Amniotic stem cell (primary cell): ENCODE measurements at regions not wholly inside any gene's neighbourhood (a gene's known extent, or its start where the extent isn't known, plus 50 kb on each side); places are given as distances from the start of the nearest gene placed in this dataset.

Source experiments
- DNase-seq: peaks from one replicate; lab custom pipeline; 2025; lab: John Stamatoyannopoulos, UW

- DNase-seq: no peak
These were observed 321.8 kb upstream of the PRDM1 start for GRCh38 chr6:105764315-105764714.

GRCh38 chr6:105763866-105764265 is 322.3 kb upstream of the PRDM1 start:
- no peak for DNase-seq

- DNase-seq: no peak
These were observed 325.4 kb upstream of the PRDM1 start for GRCh38 chr6:105760746-105761145.

GRCh38 chr6:105759946-105760345 is 326.2 kb upstream of the PRDM1 start:
- no peak for DNase-seq

- DNase-seq: no peak
These were observed 327.1 kb upstream of the PRDM1 start for GRCh38 chr6:105759015-105759414.

GRCh38 chr6:105757512-105758200 is 328.5 kb upstream of the PRDM1 start:
- no peak for DNase-seq

- DNase-seq: no peak
These were observed 330.3 kb upstream of the PRDM1 start for GRCh38 chr6:105755885-105756284.

GRCh38 chr6:105753620-105754211 is 332.4 kb upstream of the PRDM1 start:
- DNase-seq: no peak

- DNase-seq: no peak
These were observed 332.9 kb upstream of the PRDM1 start for GRCh38 chr6:105753207-105753606.

GRCh38 chr6:105750089-105750488 is 336.0 kb upstream of the PRDM1 start:
- DNase-seq: no peak

- DNase-seq: no peak
These were observed 337.4 kb upstream of the PRDM1 start for GRCh38 chr6:105748737-105749161.

- no peak for DNase-seq
These were observed 338.2 kb upstream of the PRDM1 start for GRCh38 chr6:105747823-105748405.

- no peak for DNase-seq
These were observed 339.6 kb upstream of the PRDM1 start for GRCh38 chr6:105746509-105746908.

GRCh38 chr6:105746130-105746505 is 340.0 kb upstream of the PRDM1 start:
- DNase-seq: no peak

- no peak for DNase-seq
These were observed 340.5 kb upstream of the PRDM1 start for GRCh38 chr6:105745464-105746129.

GRCh38 chr6:105744815-105745214 is 341.3 kb upstream of the PRDM1 start:
- DNase-seq: no peak

- no peak for DNase-seq
These were observed 338.2 kb upstream of the PREP start for GRCh38 chr6:105740946-105741645.

- DNase-seq: no peak
These were observed 336.9 kb upstream of the PREP start for GRCh38 chr6:105739764-105740163.

- DNase-seq: no peak
These were observed 330.8 kb upstream of the PREP start for GRCh38 chr6:105733556-105734162.

- DNase-seq: no peak
These were observed 326.1 kb upstream of the PREP start for GRCh38 chr6:105728995-105729394.

- no peak for DNase-seq
These were observed 324.2 kb upstream of the PREP start for GRCh38 chr6:105726902-105727655.
